KBM-7 (cell line): ENCODE measurements at regions not wholly inside any gene's neighbourhood (a gene's known extent, or its start where the extent isn't known, plus 50 kb on each side); places are given as distances from the start of the nearest gene placed in this dataset.

Experiments used
- DNase-seq: peaks from one replicate; pipeline ENCODE4 v3.0.0-alpha.2; 2015
- in situ Hi-C: fragments of 300-500 bp; cut with MboI; formaldehyde crosslinking; loops from 2 replicates; pipeline ENCODE4 v1.14.3; 2020; ENCODE audit warnings: low sequenced_read_pairs, low pct_unique_long_range_greater_than_20kb, mixed read lengths

DNA sequence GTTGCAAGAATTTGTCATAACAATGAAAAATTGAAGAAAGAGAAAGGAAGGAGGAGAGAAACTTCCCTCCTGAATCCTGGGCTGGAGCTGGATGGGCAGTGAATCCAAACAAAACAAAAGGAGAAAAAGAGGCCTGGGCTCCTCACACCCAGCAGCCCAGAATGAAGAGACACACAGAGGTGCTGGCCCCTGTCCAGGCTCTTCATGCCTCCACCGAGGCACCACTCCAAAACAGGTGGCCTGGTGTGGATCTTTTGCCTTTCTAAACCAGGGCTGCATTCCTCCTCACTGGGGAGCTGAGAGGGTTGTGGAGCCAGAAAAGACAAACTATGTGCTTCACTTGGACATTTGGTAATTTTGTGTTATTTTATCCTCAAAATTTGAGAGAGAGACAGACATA is 76.0 kb downstream of the FAM124B start:
- in situ Hi-C loops, result no loop called here
- DNase-seq, result no peak

DNA sequence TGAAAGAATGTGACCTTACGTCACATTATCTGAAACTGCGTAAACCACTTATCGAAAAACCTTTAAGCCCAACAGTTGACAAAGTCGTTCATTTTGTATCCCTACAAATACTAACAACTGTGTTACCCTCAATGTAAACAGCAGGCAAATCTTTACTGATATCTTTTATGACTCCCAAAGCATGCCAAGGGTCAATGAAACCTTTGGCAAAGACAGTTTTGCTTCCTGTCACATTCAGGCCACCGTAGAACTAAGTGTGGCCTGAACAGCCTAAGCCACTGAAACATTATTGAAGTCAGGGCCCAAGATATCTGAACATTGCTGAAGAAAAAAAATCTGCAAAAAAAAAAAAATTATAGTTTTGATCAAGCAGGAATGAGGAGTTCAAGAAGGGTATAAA is 77.3 kb downstream of the FAM124B start:
- in situ Hi-C loops, result no loop called here
- no peak for DNase-seq

DNA sequence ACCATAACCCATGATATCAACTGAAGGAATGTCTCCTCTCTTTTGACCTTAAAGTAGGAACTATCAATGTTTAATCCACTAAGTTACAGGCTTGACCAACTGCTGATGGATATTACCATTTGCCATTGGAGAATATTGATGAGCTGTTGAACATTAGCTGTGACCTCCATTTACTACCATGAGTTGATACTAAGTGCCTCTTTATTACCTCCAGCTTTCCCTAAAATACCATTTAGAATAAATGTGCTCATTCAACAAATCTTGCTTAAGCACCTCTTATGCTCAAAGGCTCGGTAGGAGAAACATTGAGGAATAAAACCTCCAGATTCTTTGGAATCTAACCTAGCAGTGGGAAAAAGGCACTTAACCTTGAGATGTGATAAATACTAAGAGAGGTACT is 81.2 kb downstream of the FAM124B start:
- DNase-seq, result no peak
- in situ Hi-C loops, result no loop called here

DNA sequence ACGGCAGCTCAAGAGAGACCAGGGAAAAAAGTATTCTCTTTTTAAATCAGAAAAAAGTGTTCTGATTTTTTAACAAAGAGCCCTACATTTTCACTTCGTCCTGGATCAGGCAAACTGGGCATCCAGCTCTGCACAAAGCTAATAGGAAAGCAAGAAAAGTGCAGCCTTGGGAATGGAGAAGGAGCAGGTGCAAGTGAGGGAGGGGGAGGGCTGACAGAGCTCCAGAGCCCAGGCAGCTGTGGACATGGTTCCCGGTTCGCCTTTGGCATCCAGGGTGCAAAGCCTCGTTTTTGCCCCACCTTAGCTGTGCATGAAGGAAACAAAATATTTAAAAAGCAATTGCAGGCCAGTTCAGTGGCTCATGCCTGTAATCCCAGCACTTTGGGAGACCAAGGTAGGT is 82.2 kb downstream of the FAM124B start:
- in situ Hi-C loops, result no loop called here
- no peak for DNase-seq

DNA sequence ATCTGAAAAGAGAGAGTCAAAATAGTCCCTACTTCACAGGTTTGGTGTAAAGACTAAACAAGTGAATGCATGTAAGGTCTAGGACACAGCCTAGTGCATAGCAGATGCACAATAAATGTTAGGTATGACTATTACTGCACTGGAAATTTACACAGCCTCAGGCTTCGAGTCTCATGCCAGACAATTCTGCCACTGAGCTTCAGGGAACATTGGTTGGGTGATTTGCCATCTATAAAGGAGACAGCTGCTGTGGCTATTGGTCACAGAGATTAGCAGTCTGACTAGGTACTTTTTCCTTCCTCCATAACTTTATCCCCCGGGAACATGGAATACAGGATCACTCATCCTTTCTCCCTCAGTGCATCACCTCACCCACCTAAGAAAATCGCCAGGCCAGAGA is 89.2 kb downstream of the FAM124B start:
- in situ Hi-C loops, result no loop called here
- no peak for DNase-seq

DNA sequence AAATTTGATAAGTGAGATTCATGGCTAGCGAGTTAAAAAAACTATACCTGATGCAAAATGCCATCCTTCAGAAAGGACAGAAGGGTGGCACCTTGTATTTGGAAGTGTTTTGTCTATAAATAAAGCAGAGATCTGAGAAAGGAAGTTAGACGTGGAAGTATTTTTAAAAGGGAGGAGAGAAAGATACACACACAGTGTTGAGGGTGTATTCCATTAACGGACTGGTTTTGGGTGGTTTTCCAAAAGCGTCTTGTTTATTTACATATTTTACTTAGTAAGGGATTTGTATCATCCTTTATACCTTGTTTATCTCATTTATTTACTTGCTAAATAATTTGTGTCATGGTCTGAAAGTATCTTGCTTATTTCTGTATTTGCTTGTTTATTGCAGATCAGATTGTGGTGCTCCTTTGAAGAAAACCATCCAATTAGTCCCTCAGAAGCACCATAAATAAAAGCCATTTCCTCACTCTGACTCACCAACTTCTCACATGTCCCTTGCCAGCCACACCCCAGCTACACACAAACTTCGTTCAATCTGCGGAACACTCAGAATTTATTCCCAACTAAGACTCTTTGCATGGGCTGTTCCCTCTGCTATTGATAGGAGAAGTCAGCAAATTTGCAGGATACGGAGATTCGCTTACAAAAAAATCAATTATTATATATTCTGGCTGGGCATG is 90.8 kb downstream of the FAM124B start:
- in situ Hi-C loops, result no loop called here
- DNase-seq, result no peak

DNA sequence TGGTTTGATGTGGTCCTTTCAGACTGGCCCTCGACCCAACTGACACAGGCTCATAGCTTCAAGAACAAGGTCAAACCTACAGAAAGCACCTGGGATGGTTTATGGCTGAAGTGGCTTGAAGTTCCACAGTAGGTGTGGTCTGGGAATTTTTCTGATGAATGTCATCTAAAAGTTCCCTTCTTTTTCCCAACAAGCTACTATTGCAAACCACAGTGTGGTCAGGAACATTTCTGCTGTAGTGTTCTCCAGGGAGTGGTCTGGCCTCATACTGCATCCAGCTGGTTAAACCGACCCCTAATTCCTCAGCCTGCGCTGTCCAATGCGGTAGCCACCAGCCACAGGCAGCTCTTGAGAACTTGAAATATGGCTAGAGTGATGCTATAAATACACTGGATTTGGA is 92.7 kb downstream of the FAM124B start:
- no peak for DNase-seq
- in situ Hi-C loops, result no loop called here

DNA sequence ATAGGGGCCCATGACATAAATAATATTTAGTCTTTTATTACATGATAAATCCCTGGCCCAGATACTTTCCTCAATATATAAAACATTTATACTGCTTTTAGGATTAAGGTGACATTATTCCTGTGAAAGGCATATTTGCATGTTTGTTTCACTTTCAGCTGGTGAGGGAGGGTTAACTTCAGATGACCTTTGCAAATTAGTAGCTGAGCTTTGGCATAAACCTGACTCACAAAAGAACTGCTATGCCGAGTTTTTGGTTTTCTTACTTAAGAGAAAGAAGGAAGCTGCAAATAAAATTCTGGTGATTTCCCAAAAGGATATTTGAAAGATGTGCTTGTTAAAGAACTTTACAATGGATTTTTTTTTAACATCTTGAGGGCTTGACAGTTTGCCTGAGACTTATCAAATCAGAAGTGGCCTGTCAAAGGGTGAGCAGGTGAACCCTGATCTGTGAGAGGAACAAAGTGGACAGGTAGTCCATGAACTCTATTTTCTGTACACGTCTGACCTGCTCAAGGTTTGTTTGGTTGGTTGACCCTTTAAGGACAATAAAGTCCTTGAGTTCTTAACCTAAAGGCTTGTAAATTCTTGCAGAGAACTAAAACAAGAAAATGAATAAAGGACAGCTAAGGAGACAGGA is 93.5 kb downstream of the FAM124B start:
- DNase-seq, result no peak
- in situ Hi-C loops, result no loop called here

DNA sequence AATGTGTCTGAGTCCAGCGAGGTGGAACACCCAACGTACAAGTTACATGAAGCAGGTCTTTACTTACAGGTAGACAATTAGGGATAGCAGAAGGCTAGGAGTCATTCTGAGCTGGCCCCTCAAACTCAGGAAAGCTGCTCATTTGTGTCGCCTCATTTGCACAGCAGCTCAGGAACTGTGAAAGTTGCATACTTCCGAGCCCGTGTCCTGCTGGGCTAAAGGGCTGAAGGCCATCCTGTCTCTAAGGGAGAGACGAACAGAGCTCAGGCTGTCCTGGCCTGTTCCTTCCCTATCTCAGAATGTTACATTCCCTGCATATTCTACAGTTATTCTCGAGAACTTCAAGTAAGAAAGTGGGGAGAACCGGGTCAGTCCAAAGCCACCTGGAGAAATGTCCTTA is 99.0 kb downstream of the FAM124B start:
- in situ Hi-C loops, result no loop called here
- no peak for DNase-seq

DNA sequence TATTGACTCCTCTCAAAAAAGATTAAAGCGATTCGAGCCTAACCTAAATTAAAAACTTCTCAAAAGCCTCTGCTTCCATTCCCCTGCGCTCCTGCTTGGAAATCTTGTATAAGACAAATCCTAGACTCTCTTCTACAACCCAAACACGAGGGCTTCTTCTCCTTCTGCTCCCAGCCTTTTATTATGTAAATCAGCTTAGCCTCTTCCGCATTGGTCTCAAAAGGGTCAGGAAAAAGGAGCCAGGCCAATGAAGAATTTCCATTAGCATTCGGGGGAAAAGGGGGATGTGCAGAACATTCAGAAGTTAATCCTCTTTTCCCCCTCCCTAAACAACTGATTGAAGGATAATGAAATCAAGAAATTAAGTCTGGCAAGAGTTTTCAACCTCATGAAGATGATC is 107.9 kb downstream of the FAM124B start:
- DNase-seq, result no peak
- in situ Hi-C loops, result no loop called here

DNA sequence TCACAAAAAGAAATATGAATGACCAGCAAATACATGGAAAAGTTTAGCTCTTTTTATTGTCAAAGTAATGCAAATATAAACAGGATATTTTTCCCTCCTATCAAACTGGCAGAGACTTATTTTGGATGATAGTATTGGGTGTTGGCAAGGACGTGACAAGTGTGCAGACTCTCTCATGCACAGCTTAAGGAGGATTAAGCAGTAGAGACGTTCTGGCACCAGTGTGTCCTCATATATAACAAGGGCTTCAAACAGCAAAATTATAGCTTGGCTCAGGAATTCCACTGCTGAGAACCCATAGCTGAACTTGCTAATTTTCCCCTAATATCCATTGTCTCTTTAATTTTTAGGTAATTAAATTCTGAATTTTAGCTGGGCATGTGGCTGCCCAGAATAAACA is 114.4 kb downstream of the FAM124B start:
- no peak for DNase-seq
- in situ Hi-C loops, result no loop called here

DNA sequence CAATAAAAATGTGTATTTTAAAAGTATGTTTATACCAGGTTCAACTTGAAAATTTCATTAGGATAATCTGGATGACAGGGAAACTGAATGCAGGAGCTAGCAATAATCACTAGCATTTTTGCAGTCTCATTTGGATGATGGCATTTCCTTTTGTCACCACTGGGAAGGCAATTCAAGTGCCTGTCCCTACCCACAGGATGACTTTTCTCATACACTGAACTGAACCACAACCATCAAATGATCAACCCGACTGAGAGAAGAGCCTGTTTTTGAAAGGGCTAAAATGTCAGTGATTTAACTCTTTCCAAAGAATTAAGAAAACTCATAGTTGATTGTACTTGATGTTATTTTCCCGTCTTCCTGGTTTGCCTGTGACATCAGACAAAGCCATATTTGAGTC is 115.0 kb downstream of the FAM124B start:
- peak; percentile 19 for DNase-seq
- in situ Hi-C loops, result no loop called here

DNA sequence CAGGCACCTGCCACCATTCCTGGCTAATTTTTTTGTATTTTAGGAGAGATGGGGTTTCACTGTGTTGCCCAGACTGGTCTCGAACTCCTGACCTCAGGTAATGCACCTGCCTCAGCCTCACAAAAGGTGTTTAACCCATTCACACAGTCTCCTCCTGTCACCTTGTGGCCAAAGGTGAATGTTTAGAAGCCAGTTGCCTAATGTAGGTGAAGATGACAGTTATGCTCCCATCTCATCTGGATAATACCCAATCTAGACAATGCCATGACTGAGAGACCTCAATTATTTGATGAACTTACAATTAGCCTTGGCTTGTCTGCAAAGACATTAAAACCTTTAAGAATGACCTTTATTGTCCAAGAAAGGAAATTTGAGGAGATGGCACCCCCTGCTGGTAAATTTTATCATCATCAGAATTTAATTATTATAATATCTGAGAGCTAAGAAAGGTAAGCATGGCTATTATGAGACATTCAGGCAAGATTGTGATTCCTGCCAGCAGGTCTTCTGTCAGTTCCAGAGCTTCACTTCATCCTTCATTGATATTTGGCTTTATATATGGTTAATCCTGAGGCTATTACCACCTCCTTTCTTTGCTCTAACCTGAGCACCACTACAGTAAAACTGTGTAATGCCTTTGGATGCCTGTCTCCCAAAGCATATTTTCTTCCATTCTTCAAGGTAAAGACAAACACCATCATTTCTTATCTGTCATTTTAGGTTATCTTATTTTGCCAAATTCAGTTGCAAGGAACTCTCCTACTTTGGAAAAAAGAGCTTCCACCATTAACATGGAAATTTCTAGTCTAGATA is 117.6 kb downstream of the FAM124B start:
- in situ Hi-C loops, result no loop called here
- DNase-seq, result peak; percentile 45

DNA sequence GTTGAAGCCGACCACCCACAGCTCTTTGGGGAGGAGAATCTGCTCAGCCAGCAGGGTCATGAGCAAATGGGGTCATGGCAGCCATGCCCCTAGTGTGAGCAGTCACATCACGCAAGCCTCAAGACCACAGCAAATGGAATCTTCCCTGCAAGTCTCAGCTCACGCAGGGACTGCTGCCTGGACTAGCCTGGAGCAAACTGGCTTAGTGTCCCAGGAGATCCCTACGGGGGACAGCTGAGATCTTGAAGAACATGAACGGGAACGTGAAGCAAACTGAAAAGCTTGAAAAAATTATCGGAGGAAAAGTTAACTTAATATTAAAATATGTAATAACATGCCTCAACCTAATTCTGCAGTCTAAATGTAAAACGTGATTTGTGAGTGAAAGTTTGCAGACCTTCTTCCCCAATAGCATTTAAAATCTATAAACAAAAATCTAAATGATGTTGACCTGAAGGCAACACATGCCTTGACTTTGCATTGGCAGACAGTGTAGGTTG is 118.4 kb downstream of the FAM124B start:
- in situ Hi-C loops, result no loop called here
- DNase-seq, result no peak

DNA sequence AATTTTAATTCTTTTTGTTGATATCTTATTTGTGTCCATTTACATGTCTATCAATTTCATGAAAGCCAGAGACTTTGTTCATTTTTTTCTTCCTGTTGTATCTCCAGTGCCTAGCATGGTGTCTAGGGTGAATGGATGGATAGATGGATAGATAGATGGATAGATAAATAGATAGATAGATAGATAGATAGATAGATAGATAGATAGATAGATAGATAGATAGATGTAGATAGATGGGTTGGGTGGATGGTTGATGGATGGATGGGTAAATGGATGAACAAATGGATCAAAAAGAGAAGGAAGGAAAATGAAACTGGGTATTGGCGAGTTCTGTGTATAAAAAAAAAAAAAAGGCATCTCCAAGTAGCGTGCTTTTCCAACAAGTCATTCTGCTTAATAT is 120.5 kb downstream of the FAM124B start:
- no peak for DNase-seq
- in situ Hi-C loops, result no loop called here

DNA sequence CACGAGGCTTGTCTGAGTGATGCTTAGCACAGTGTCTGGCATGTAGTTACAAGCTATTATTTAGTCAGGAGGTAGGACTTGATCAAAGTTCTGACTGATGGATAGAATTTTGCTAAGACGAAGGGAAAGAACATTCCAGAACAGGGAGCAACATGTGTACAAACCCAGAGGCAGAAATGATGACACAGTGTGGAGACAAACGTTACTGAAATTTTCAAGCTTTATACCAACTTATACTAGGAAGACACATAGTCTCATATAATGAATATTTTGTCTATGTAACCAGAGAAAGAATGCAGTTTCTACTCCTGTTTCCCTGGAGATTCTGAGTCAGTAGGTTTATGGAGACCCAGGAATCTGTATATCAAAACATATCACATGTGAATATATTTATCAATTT is 123.4 kb downstream of the FAM124B start:
- in situ Hi-C loops, result no loop called here
- no peak for DNase-seq

DNA sequence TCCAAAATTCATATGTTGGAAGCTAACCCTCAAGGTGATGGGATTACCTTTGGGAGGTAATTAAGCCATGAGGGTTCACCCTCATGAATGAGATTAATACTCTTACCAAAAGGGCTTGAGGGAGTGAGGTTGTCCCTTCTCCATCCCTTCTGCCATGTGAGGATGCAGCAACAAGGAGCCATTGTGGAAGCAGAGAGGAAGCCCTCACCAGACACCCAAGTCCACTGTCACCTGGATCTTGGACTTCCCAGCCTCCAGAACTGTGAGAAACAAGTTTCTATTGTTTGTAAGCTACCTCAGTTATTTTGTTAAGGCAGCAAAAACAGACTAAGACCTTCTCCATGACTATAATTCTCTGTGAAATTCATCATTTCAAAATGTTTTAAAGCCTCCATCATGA is 125.7 kb downstream of the FAM124B start:
- in situ Hi-C loops, result no loop called here
- DNase-seq, result no peak

DNA sequence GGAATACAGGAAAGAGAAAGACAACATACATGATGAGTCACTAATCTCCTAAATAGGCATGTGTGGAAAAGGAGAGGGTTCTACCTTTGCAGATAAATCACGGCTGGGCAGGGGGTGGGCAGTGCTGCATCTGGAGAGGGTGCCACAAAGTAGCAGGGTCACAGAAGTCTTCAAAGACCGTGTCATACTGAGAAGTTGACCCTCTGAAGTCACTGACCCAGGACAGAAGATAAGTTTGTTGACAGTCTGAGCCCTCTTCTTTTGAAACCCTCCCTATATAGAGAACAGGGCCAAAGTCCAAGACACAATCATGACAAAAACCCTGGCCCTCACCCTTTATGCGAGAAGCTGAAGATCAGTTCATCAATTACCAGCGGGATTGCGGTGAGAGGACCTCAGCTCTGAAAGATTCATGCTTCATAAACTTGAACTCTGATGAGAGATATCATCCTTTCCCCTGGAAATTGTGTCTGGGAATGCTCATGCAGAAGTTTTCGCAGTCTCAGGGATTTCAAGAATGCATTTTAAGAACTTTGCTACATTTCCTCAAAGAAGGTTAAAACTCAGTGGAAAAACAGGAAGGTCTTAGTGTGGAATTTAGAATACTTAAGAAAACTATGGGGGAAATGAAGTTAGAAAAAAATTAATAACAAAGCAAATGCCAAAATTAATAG is 129.5 kb downstream of the FAM124B start:
- no peak for DNase-seq
- in situ Hi-C loops, result loop anchor here (25.0 kb wide), 1 partner anchor 285 kb away; no protein-coding TSS in a partner anchor

DNA sequence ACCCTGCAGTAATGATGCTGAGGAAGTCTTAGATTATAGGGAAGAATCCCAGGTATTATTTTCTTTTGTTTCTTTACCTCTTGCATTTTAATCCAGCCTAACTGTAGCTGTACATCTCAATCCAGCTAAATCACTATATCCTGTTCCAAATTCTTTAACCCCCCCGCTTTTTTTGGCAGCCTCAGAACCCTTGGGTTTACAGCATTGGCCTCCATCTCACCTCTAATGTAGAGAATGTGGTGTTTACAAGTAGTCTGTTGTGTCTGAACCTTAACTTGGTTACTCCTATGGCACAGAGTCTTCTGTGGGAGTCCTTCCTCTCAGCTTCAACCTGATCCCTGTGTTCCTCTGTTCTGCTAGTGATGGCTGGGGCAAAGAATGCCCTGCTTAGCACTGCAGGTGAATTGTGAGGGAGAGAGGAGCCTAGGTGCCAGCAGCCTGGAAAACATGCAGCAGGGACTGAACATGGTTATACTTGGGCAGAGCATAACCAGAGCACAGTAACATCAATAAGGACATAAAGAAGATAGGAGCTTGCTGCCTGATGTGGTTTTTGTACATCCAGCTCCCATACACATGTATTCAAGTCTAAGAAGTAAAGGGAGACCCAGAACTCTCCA is 130.2 kb downstream of the FAM124B start:
- in situ Hi-C loops, result loop anchor here (25.0 kb wide), 1 partner anchor 284 kb away; no protein-coding TSS in a partner anchor
- DNase-seq, result no peak
